A549 (cell line): ENCODE measurements at regions not wholly inside any gene's neighbourhood (a gene's known extent, or its start where the extent isn't known, plus 50 kb on each side); places are given as distances from the start of the nearest gene placed in this dataset.

Experiments used
- CBX8 ChIP-seq: fragments of 200-600 bp; sonication (generic); IDR thresholded peaks from 2 replicates; pipeline ENCODE4 v1.6.1; 2016
- CEBPB ChIP-seq, 2 experiments: fragments of >200 bp in 1 of 2; sonication (Bioruptor Twin) in 1 of 2; formaldehyde crosslinking in 1 of 2; IDR thresholded peaks; 2 replicates each; pipeline ENCODE4 v1.6.1; 2012 to 2016
- CHD2 ChIP-seq: fragments of 150-350 bp; IDR thresholded peaks from 2 replicates; pipeline ENCODE4 v1.6.1; 2014; ENCODE audit warnings: low read length; ENCODE audit not compliant: partially characterized antibody
- EP300 ChIP-seq, 2 experiments: fragments of >200 bp; sonication (Bioruptor Twin); formaldehyde crosslinking; IDR thresholded peaks; 2 replicates in 1 of 2; 3 replicates in 1 of 2; pipeline ENCODE4 v1.6.1; 2016 to 2017
- HMGXB4 ChIP-seq: fragments of 250-450 bp; sonication (Bioruptor Pico); IDR thresholded peaks from 2 replicates; pipeline ENCODE4 v1.5.0; 2021; ENCODE audit warnings: mild to moderate bottlenecking, moderate library complexity, borderline replicate concordance
- NPAS2 ChIP-seq: fragments of 250-450 bp; sonication (Bioruptor Pico); IDR thresholded peaks from 2 replicates; pipeline ENCODE4 v1.8.0; 2022; ENCODE audit warnings: mild to moderate bottlenecking, moderate library complexity, borderline replicate concordance
- POLR2A ChIP-seq: IDR thresholded peaks from 2 replicates; pipeline ENCODE4 v1.6.1; 2012; ENCODE audit warnings: mild to moderate bottlenecking, low read length
- POLR2AphosphoS2 ChIP-seq: conservative IDR thresholded peaks from 2 replicates; pipeline ENCODE4 v1.6.1; 2012; ENCODE audit warnings: low read length, improper control_type of control experiment, inconsistent platforms
- RFX5 ChIP-seq: fragments of 450-650 bp; IDR thresholded peaks from 2 replicates; pipeline ENCODE4 v1.7.1; 2014; ENCODE audit warnings: antibody characterized with exemption, mild to moderate bottlenecking, moderate library complexity
- TF ChIP-seq, protein P1 (sequence below): fragments of >200 bp; sonication (Bioruptor Twin); formaldehyde crosslinking; IDR thresholded peaks from 3 replicates; pipeline ENCODE4 v1.5.1; 2016
- TF ChIP-seq, protein P2 (sequence below): fragments of 150-350 bp; IDR thresholded peaks from 2 replicates; pipeline ENCODE4 v1.6.1; 2014; ENCODE audit warnings: low read depth, mild to moderate bottlenecking, low read length
- TF ChIP-seq, protein P3 (sequence below): fragments of 200-600 bp; sonication (generic); IDR thresholded peaks from 2 replicates; pipeline ENCODE4 v1.6.1; 2016; ENCODE audit warnings: antibody characterized with exemption, mild to moderate bottlenecking, moderate library complexity

DNA sequence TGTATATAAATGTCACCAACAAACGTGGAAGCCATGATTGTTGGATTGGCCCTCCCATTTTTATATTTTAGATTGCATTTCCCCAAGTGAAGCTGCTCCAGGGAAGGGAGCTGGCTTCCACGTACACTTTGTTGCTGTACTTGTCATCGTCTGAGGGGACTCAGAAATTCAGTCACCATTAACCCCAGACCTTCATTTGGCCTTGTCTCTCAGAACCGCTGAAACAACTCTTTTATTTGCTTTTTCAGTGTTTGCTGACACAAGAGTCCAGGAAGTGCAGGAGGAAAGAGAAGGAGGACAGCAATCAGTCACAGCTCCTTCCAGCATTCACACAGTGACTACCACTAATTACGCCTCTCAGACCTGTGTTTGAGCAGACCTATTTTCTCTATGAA is 276.5 kb downstream of the TBL1XR1 start:
- TF ChIP-seq CEBPB (IDR thresholded peaks at IDR 0.05) (no peak), POLR2A (no peak), CBX8 (no peak), EP300 (IDR thresholded peaks at IDR 0.05) (no peak), RFX5 (no peak), HMGXB4 (CRISPR knock-in tag) (no peak), POLR2AphosphoS2 (no peak), NPAS2 (CRISPR knock-in tag) (no peak), CHD2 (no peak)
- TF ChIP-seq, protein P1, sequence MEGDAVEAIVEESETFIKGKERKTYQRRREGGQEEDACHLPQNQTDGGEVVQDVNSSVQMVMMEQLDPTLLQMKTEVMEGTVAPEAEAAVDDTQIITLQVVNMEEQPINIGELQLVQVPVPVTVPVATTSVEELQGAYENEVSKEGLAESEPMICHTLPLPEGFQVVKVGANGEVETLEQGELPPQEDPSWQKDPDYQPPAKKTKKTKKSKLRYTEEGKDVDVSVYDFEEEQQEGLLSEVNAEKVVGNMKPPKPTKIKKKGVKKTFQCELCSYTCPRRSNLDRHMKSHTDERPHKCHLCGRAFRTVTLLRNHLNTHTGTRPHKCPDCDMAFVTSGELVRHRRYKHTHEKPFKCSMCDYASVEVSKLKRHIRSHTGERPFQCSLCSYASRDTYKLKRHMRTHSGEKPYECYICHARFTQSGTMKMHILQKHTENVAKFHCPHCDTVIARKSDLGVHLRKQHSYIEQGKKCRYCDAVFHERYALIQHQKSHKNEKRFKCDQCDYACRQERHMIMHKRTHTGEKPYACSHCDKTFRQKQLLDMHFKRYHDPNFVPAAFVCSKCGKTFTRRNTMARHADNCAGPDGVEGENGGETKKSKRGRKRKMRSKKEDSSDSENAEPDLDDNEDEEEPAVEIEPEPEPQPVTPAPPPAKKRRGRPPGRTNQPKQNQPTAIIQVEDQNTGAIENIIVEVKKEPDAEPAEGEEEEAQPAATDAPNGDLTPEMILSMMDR: no peak
- TF ChIP-seq, protein P2, sequence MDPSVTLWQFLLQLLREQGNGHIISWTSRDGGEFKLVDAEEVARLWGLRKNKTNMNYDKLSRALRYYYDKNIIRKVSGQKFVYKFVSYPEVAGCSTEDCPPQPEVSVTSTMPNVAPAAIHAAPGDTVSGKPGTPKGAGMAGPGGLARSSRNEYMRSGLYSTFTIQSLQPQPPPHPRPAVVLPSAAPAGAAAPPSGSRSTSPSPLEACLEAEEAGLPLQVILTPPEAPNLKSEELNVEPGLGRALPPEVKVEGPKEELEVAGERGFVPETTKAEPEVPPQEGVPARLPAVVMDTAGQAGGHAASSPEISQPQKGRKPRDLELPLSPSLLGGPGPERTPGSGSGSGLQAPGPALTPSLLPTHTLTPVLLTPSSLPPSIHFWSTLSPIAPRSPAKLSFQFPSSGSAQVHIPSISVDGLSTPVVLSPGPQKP: no peak
- TF ChIP-seq, protein P3, sequence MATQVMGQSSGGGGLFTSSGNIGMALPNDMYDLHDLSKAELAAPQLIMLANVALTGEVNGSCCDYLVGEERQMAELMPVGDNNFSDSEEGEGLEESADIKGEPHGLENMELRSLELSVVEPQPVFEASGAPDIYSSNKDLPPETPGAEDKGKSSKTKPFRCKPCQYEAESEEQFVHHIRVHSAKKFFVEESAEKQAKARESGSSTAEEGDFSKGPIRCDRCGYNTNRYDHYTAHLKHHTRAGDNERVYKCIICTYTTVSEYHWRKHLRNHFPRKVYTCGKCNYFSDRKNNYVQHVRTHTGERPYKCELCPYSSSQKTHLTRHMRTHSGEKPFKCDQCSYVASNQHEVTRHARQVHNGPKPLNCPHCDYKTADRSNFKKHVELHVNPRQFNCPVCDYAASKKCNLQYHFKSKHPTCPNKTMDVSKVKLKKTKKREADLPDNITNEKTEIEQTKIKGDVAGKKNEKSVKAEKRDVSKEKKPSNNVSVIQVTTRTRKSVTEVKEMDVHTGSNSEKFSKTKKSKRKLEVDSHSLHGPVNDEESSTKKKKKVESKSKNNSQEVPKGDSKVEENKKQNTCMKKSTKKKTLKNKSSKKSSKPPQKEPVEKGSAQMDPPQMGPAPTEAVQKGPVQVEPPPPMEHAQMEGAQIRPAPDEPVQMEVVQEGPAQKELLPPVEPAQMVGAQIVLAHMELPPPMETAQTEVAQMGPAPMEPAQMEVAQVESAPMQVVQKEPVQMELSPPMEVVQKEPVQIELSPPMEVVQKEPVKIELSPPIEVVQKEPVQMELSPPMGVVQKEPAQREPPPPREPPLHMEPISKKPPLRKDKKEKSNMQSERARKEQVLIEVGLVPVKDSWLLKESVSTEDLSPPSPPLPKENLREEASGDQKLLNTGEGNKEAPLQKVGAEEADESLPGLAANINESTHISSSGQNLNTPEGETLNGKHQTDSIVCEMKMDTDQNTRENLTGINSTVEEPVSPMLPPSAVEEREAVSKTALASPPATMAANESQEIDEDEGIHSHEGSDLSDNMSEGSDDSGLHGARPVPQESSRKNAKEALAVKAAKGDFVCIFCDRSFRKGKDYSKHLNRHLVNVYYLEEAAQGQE: no peak
